Epidermal melanocyte (primary cell): ENCODE measurements at regions not wholly inside any gene's neighbourhood (a gene's known extent, or its start where the extent isn't known, plus 50 kb on each side); places are given as distances from the start of the nearest gene placed in this dataset.
"Not testable (repeated sequence)": the region's sequence is repeated elsewhere in the genome, so short reads cannot be mapped to it uniquely, and the experiment has no call there.

Experiments used
- DNase-seq: peaks from one replicate; pipeline ENCODE4 v3.0.0; 2011; ENCODE audit warnings: low spot score; ENCODE audit not compliant: insufficient read length

- no peak for DNase-seq
These were observed 100.3 kb downstream of the C16orf95 start for GRCh38 chr16:87216841-87217275.

GRCh38 chr16:87217802-87218201, 99.4 kb downstream of the C16orf95 start:
- DNase-seq: not testable (repeated sequence)

- no peak for DNase-seq
These were observed 98.7 kb downstream of the C16orf95 start for GRCh38 chr16:87218281-87219055.

- no peak for DNase-seq
These were observed 97.8 kb downstream of the C16orf95 start for GRCh38 chr16:87219287-87219909.

GRCh38 chr16:87221633-87222032, 95.6 kb downstream of the C16orf95 start:
- DNase-seq: no peak

- DNase-seq: no peak
These were observed 94.9 kb downstream of the C16orf95 start for GRCh38 chr16:87222335-87222734.

GRCh38 chr16:87223656-87224248, 93.4 kb downstream of the C16orf95 start:
- DNase-seq: no peak

GRCh38 chr16:87226926-87227295, 90.3 kb downstream of the C16orf95 start:
- DNase-seq: no peak

GRCh38 chr16:87227296-87227951, 89.8 kb downstream of the C16orf95 start:
- DNase-seq: no peak

GRCh38 chr16:87228363-87228762, 88.8 kb downstream of the C16orf95 start:
- no peak for DNase-seq

GRCh38 chr16:87229230-87230188, 87.7 kb downstream of the C16orf95 start:
- DNase-seq: no peak

GRCh38 chr16:87230571-87230970, 86.6 kb downstream of the C16orf95 start:
- DNase-seq: no peak

GRCh38 chr16:87231295-87231694, 85.9 kb downstream of the C16orf95 start:
- no peak for DNase-seq

- no peak for DNase-seq
These were observed 85.3 kb downstream of the C16orf95 start for GRCh38 chr16:87231911-87232310.

GRCh38 chr16:87233928-87234327, 83.3 kb downstream of the C16orf95 start:
- no peak for DNase-seq

- no peak for DNase-seq
These were observed 82.6 kb downstream of the C16orf95 start for GRCh38 chr16:87234601-87235000.

GRCh38 chr16:87235810-87236515, 81.2 kb downstream of the C16orf95 start:
- no peak for DNase-seq

- DNase-seq: no peak
These were observed 80.6 kb downstream of the C16orf95 start for GRCh38 chr16:87236516-87237115.

GRCh38 chr16:87238361-87238715, 78.9 kb downstream of the C16orf95 start:
- DNase-seq: no peak

GRCh38 chr16:87239545-87239944, 77.6 kb downstream of the C16orf95 start:
- no peak for DNase-seq
